Type B pancreatic cell (in vitro differentiated cells): ENCODE measurements at regions not wholly inside any gene's neighbourhood (a gene's known extent, or its start where the extent isn't known, plus 50 kb on each side); places are given as distances from the start of the nearest gene placed in this dataset.
"Not testable (repeated sequence)": the region's sequence is repeated elsewhere in the genome, so short reads cannot be mapped to it uniquely, and the experiment has no call there.

Experiments
- DNase-seq: peaks from one replicate; pipeline ENCODE4 v3.0.0; 2021; ENCODE audit warnings: mixed read lengths; ENCODE audit not compliant: unreplicated experiment; ENCODE audit errors: extremely low spot score
- H3K27ac Mint-ChIP-seq: 2 replicates; pipeline ENCODE4 v1.8.0; 2021; ENCODE audit warnings: mild to moderate bottlenecking, mixed read lengths
- H3K27me3 Mint-ChIP-seq: 2 replicates; pipeline ENCODE4 v1.8.0; 2021; ENCODE audit warnings: mixed read lengths
- H3K36me3 Mint-ChIP-seq: 2 replicates; pipeline ENCODE4 v1.8.0; 2021; ENCODE audit warnings: mixed read lengths
- H3K4me1 Mint-ChIP-seq: one replicate; pipeline ENCODE4 v1.8.0; 2021; ENCODE audit warnings: mixed read lengths; ENCODE audit not compliant: unreplicated experiment
- H3K4me3 Mint-ChIP-seq: 2 replicates; pipeline ENCODE4 v1.8.0; 2021; ENCODE audit warnings: mild to moderate bottlenecking, mixed read lengths
- H3K9me3 Mint-ChIP-seq: 2 replicates; pipeline ENCODE4 v1.8.0; 2021; ENCODE audit warnings: mixed read lengths
- TF ChIP-seq, protein P1 (sequence below): fragments of 200-600 bp; sonication (generic); conservative IDR thresholded peaks from 2 replicates; pipeline ENCODE4 v1.5.0; 2021; ENCODE audit warnings: antibody characterized with exemption, mild to moderate bottlenecking

GRCh38 chr2:91476244-91476935 is 2784.9 kb downstream of the RPIA start:
- not testable (repeated sequence) for H3K27me3 Mint-ChIP-seq, H3K36me3 Mint-ChIP-seq, H3K9me3 Mint-ChIP-seq, H3K4me1 Mint-ChIP-seq, DNase-seq
- Mint-ChIP-seq H3K4me3 (peak overlapping the region; percentile 83), H3K27ac (peak overlapping the region; percentile 76)

DNA sequence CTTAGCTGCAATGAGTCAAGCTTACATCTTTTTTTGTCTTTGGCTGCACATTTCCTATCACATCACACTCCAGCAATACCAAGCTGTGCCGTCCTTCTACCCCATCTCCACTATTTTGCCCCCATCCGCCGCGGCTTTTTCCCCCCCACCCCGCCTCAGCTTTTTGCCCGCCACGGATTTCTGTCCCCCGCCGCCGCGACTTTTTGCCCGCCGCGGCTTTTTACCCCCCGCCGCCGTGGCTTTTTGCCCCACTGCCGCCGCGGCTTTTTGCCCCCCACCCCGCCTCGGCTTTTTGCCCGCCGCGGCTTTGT is 2785.4 kb downstream of the RPIA start:
- H3K4me3 Mint-ChIP-seq: peak overlapping the region; percentile 83
- not testable (repeated sequence) for H3K27me3 Mint-ChIP-seq, DNase-seq, H3K36me3 Mint-ChIP-seq, H3K9me3 Mint-ChIP-seq, H3K4me1 Mint-ChIP-seq
- H3K27ac Mint-ChIP-seq: peak overlapping the region; percentile 76

- not testable (repeated sequence) for H3K9me3 Mint-ChIP-seq, H3K36me3 Mint-ChIP-seq, H3K4me1 Mint-ChIP-seq
These were observed 2785.8 kb downstream of the RPIA start for GRCh38 chr2:91477291-91477690.

DNA sequence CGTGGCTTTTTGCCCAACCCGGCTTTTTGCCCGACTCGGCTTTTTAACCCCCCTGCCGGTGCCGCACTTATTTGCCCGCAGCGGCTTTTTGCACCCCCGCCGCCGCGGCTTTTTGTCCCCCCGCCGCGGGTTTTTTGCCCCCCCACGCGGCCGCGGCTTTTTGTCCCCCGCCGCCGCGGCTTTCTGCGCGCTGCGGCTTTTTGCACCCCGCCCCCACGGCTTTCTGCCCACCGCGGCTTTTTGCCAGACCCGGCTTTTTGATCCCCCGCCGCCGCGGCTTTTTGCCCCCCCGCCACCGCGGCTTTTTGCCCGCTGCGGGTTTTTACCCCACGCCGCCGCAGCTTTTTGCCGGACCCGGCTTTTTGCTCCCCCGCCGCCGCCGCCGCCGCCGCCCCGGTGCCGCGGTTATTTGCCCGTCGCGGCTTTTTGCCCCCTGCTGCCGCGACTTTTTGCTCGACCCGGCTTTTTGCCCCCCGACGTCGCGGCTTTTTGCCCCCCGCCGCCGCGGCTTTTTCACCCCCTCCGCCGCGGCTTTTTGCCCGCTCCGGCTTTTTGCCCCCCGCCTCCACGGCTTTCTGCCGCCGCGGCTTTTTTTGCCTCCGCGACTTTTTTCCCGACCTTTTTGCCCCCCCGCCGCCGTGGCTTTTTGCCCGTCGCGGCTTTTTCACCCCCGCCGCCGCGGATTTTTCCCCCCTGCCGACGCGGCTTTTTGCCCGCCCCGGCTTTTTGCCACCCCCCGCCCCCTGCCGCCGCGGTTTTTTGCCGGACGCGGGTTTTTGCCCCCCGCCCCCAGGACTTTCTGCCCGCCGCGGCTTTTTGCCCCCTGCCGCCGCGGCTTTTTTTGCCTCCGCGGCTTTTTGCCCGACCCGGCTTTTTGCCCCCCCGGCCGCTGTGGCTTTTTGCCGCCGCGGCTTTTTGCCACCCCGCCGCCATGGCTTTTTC is 2786.5 kb downstream of the RPIA start:
- TF ChIP-seq, protein P1, sequence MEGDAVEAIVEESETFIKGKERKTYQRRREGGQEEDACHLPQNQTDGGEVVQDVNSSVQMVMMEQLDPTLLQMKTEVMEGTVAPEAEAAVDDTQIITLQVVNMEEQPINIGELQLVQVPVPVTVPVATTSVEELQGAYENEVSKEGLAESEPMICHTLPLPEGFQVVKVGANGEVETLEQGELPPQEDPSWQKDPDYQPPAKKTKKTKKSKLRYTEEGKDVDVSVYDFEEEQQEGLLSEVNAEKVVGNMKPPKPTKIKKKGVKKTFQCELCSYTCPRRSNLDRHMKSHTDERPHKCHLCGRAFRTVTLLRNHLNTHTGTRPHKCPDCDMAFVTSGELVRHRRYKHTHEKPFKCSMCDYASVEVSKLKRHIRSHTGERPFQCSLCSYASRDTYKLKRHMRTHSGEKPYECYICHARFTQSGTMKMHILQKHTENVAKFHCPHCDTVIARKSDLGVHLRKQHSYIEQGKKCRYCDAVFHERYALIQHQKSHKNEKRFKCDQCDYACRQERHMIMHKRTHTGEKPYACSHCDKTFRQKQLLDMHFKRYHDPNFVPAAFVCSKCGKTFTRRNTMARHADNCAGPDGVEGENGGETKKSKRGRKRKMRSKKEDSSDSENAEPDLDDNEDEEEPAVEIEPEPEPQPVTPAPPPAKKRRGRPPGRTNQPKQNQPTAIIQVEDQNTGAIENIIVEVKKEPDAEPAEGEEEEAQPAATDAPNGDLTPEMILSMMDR: no peak
- Mint-ChIP-seq H3K27ac (no peak overlapping the region), H3K4me1 (no peaks in the 10 kb centered on the region), H3K4me3 (no peak overlapping the region), H3K27me3 (peaks cover 6% of the 10 kb centered on the region), H3K9me3 (no peaks in the 10 kb centered on the region), H3K36me3 (no peaks in the 10 kb centered on the region)
- peak; percentile 86 for DNase-seq

More at GRCh38 chr2:91477291-91477690, 2785.8 kb downstream of the RPIA start:
- H3K27ac Mint-ChIP-seq, H3K4me3 Mint-ChIP-seq, H3K27me3 Mint-ChIP-seq: not testable (repeated sequence)
- peak; percentile 70 for DNase-seq

DNA sequence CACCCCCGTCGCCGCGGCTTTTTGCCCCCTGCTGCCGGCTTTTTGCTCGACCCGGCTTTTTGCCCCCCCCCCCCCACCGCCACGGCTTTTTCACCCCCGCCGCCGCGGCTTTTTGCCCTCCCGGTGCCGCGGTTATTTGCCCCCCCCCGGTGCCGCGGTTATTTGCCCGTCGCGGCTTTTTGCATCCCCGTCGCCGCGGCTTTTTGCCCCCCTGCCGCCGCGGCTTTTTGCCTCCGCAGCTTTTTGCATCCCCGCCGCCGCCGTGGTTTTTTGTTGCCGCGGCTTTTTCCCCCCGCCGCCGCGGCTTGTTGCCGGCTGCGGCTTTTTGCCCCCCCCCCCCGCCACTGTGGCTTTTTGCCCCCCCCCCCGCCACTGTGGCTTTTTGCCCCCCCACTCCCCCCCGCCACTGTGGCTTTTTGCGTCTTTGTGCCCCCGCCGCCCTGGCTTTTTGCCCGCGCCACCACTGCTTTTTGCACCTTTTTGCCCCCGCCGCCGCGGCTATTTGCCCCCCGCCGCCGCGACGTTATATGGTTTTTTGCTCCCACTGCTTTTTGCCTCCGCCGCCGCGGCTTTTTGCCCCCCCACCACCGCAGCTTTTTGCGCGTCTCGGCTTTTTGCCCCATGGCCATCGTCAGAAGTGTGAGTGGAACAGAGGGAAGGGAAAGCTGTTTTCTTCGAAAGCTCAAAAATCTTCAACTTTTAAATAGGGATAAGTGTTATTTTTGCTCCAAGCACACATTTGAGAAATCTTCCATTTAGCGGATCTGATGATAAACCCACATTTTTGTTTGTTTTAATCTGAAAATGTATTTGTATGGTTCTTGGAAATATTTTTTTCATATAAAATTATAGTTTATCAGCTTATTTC is 2787.6 kb downstream of the RPIA start:
- H3K4me3 Mint-ChIP-seq, H3K27ac Mint-ChIP-seq, H3K9me3 Mint-ChIP-seq, H3K27me3 Mint-ChIP-seq, H3K36me3 Mint-ChIP-seq, H3K4me1 Mint-ChIP-seq: not testable (repeated sequence)
- peak; percentile 72 for DNase-seq

DNA sequence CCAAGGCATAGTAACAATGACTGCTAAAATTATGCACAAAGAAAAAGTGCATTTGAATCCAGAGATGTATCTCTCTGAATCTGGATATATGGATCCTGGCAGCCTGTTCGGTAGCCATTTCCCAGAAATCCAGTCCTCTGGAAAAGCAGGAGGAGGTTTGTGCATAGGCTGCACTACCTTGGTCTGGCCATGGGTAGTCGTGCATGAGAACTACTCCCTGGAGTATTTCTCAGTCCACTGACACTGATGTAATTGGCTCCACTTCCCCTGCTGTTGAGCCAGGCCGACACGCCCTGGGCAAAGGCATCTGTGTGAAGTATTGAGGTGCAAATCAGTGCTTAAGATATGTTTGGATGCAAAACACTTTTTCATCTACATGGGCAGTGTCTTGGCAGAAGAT is 2793.8 kb downstream of the RPIA start:
- not testable (repeated sequence) for H3K9me3 Mint-ChIP-seq, H3K27me3 Mint-ChIP-seq, H3K27ac Mint-ChIP-seq, H3K36me3 Mint-ChIP-seq, H3K4me3 Mint-ChIP-seq, DNase-seq, H3K4me1 Mint-ChIP-seq

GRCh38 chr2:91497129-91498064 is 2805.9 kb downstream of the RPIA start:
- not testable (repeated sequence) for H3K36me3 Mint-ChIP-seq, H3K4me3 Mint-ChIP-seq, H3K27ac Mint-ChIP-seq, H3K9me3 Mint-ChIP-seq, H3K27me3 Mint-ChIP-seq, H3K4me1 Mint-ChIP-seq
- peak; percentile 58 for DNase-seq

- not testable (repeated sequence) for H3K9me3 Mint-ChIP-seq, H3K27me3 Mint-ChIP-seq, DNase-seq, H3K4me1 Mint-ChIP-seq, H3K27ac Mint-ChIP-seq, H3K36me3 Mint-ChIP-seq, H3K4me3 Mint-ChIP-seq
These were observed 2806.6 kb downstream of the RPIA start for GRCh38 chr2:91498065-91498449.

DNA sequence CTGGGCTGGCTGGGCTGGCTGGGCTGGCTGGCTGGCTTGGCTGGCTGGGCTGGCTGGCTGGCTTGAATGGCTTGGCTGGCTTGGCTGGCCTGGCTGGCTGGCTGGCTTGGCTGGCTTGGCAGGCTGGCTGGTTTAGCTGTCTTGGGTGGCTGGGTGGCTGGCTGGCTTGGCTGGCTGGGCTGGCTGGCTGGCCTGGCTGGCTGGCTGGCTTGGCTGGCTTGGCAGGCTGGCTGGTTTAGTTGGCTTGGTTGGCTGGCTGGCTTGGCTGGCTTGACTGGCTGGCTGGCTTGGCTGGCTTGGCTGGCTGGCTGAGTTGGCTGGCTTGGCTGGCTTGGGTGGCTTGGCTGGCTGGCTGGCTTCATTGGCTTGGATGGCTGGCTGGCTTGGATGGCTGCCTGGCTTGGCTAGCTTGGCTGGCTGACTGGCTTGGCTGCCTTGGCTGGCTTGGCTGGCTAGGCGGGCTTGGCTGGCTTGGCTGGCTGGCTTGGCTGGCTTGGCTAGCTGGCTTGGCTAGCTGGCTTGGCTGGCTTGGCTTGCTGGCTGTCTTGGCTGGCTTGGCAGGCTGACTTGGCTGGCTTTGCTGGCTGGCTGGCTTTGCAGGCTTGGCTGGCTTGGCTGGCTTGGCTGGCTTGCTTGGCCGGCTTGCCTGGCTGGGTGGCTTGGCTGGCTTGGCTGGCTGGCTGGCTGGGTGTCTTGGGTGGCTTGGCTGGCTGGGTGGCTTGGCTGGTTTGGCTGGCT is 2807.2 kb downstream of the RPIA start:
- not testable (repeated sequence) for H3K4me1 Mint-ChIP-seq, H3K27me3 Mint-ChIP-seq, H3K27ac Mint-ChIP-seq, H3K9me3 Mint-ChIP-seq, H3K36me3 Mint-ChIP-seq, H3K4me3 Mint-ChIP-seq
- DNase-seq: peak; percentile 89

GRCh38 chr2:91499431-91500050 is 2808.1 kb downstream of the RPIA start:
- H3K9me3 Mint-ChIP-seq, H3K4me3 Mint-ChIP-seq, H3K27me3 Mint-ChIP-seq, H3K4me1 Mint-ChIP-seq, H3K36me3 Mint-ChIP-seq, H3K27ac Mint-ChIP-seq: not testable (repeated sequence)
- DNase-seq: peak; percentile 73
